Pons (tissue), 1 donor: ENCODE measurements at regions not wholly inside any gene's neighbourhood (a gene's known extent, or its start where the extent isn't known, plus 50 kb on each side); places are given as distances from the start of the nearest gene placed in this dataset.
"Not testable (repeated sequence)": the region's sequence is repeated elsewhere in the genome, so short reads cannot be mapped to it uniquely, and the experiment has no call there.

Experiments
- DNase-seq: peaks from one replicate; pipeline ENCODE4 v3.0.0-alpha.2; 2016; ENCODE audit warnings: low spot score

GRCh38 chr6:81901551-81901966 is 149.1 kb upstream of the TENT5A start:
- DNase-seq, result no peak

GRCh38 chr6:81900616-81901015 is 148.1 kb upstream of the TENT5A start:
- DNase-seq, result no peak

GRCh38 chr6:81897793-81898192 is 145.3 kb upstream of the TENT5A start:
- no peak for DNase-seq

- no peak for DNase-seq
Observed at GRCh38 chr6:81896525-81897503, 144.3 kb upstream of the TENT5A start.

GRCh38 chr6:81895511-81896185 is 143.2 kb upstream of the TENT5A start:
- DNase-seq, result no peak

GRCh38 chr6:81894788-81895271 is 142.3 kb upstream of the TENT5A start:
- peak; percentile 100 for DNase-seq

- DNase-seq, result no peak
Observed at GRCh38 chr6:81894306-81894705, 141.8 kb upstream of the TENT5A start.

GRCh38 chr6:81892891-81893290 is 140.4 kb upstream of the TENT5A start:
- no peak for DNase-seq

GRCh38 chr6:81891874-81892273 is 139.4 kb upstream of the TENT5A start:
- DNase-seq, result no peak

GRCh38 chr6:81890846-81891245 is 138.4 kb upstream of the TENT5A start:
- DNase-seq, result no peak

GRCh38 chr6:81889377-81890053 is 137.0 kb upstream of the TENT5A start:
- DNase-seq, result no peak

GRCh38 chr6:81886909-81887308 is 134.4 kb upstream of the TENT5A start:
- DNase-seq, result not testable (repeated sequence)

GRCh38 chr6:81886157-81886556 is 133.7 kb upstream of the TENT5A start:
- no peak for DNase-seq

- DNase-seq, result no peak
Observed at GRCh38 chr6:81881660-81882059, 129.2 kb upstream of the TENT5A start.

GRCh38 chr6:81878479-81878878 is 126.0 kb upstream of the TENT5A start:
- DNase-seq, result no peak

- DNase-seq, result no peak
Observed at GRCh38 chr6:81876971-81877370, 124.5 kb upstream of the TENT5A start.

- no peak for DNase-seq
Observed at GRCh38 chr6:81875782-81876293, 123.4 kb upstream of the TENT5A start.

GRCh38 chr6:81869749-81870508 is 117.4 kb upstream of the TENT5A start:
- not testable (repeated sequence) for DNase-seq

- DNase-seq, result no peak
Observed at GRCh38 chr6:81865712-81866111, 113.2 kb upstream of the TENT5A start.

GRCh38 chr6:81864124-81864523 is 111.6 kb upstream of the TENT5A start:
- DNase-seq, result no peak

GRCh38 chr6:81863123-81863522 is 110.6 kb upstream of the TENT5A start:
- peak; percentile 4 for DNase-seq
